H1 (cell line): ENCODE measurements at regions not wholly inside any gene's neighbourhood (a gene's known extent, or its start where the extent isn't known, plus 50 kb on each side); places are given as distances from the start of the nearest gene placed in this dataset.

Experiments used
- ASH2L ChIP-seq: fragments of 200-600, 300-600 bp; sonication (generic); IDR thresholded peaks from one replicate; pipeline ENCODE4 v1.7.1; 2017; ENCODE audit warnings: low read length
- MAX ChIP-seq: IDR thresholded peaks from 2 replicates; pipeline ENCODE4 v1.6.1; 2012; ENCODE audit warnings: inconsistent platforms
- POLR2AphosphoS5 ChIP-seq: IDR thresholded peaks from 2 replicates; pipeline ENCODE4 v1.6.1; 2011; ENCODE audit warnings: low read depth, low read length
- TAF1 ChIP-seq: IDR thresholded peaks from 2 replicates; pipeline ENCODE4 v1.6.1; 2011; ENCODE audit warnings: mild to moderate bottlenecking, low read depth, low read length

GRCh38 chr15:62843311-62843710, 199.2 kb upstream of the TPM1 start:
- TF ChIP-seq ASH2L (no peak), MAX (no peak), POLR2AphosphoS5 (no peak), TAF1 (no peak)
